ENCODE measurements at regions not wholly inside any gene's neighbourhood (a gene's known extent, or its start where the extent isn't known, plus 50 kb on each side); places are given as distances from the start of the nearest gene placed in this dataset.
"Not testable (repeated sequence)": the region's sequence is repeated elsewhere in the genome, so short reads cannot be mapped to it uniquely, and the experiment has no call there.

DNA sequence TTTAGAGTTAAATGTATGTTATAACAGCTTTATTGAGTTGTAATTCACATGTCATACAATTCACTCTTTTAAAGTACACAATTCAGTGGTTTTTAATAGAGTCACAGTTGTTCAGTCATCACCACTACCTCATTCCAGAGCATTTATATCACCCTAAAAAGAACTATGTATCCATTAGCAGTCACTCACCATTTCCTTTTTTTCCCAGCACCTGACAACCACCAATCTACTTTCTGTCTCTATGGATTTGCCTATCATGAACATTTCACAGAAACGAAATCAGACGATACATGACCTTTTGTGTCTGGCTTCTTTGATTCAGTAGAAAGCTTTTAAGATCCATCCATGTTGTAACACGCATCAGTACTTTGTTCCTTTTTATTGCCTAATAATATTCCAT is 52.9 kb upstream of the FRAS1 start:
- BruUV-seq (replicated peaks): no TSS peak
- Histone ChIP-seq H2AFZ (no peak overlapping the region), H3K4me2 (no peak overlapping the region), H3K4me1 (replicated peaks; ENCODE audit: insufficient read depth) (no peaks in the 10 kb centered on the region), H3K4me3 (no peak overlapping the region), H3K9me3 (ENCODE audit: insufficient read depth, low read depth) (no peaks in the 10 kb centered on the region), H3F3A (ENCODE audit: insufficient read depth, low read depth) (no peaks in the 10 kb centered on the region), H3K9me2 (ENCODE audit: insufficient read depth) (no peaks in the 10 kb centered on the region), H3K27me3 (ENCODE audit: insufficient read depth, low read depth) (no peaks in the 10 kb centered on the region), H3K36me3 (ENCODE audit: low read depth) (no peaks in the 10 kb centered on the region), H4K20me1 (ENCODE audit: insufficient read depth) (no peaks in the 10 kb centered on the region), H3K27ac (no peak overlapping the region), H3K79me2 (ENCODE audit: low read depth) (no peaks in the 10 kb centered on the region)
- ChIA-PET POLR2A (ENCODE audit: unreplicated experiment) (no interaction called here), CTCF (no interaction called here)
- intact Hi-C loops (cut with micrococcal nuclease; ENCODE audit: unreplicated experiment): no loop called here
- DNase-seq: no peak
- TF ChIP-seq, protein P1, sequence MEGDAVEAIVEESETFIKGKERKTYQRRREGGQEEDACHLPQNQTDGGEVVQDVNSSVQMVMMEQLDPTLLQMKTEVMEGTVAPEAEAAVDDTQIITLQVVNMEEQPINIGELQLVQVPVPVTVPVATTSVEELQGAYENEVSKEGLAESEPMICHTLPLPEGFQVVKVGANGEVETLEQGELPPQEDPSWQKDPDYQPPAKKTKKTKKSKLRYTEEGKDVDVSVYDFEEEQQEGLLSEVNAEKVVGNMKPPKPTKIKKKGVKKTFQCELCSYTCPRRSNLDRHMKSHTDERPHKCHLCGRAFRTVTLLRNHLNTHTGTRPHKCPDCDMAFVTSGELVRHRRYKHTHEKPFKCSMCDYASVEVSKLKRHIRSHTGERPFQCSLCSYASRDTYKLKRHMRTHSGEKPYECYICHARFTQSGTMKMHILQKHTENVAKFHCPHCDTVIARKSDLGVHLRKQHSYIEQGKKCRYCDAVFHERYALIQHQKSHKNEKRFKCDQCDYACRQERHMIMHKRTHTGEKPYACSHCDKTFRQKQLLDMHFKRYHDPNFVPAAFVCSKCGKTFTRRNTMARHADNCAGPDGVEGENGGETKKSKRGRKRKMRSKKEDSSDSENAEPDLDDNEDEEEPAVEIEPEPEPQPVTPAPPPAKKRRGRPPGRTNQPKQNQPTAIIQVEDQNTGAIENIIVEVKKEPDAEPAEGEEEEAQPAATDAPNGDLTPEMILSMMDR (conservative IDR thresholded peaks at IDR 0.05): no peak
- no peak for TF ChIP-seq EZH2 (IDR thresholded peaks at IDR 0.05; ENCODE audit: low read depth)

DNA sequence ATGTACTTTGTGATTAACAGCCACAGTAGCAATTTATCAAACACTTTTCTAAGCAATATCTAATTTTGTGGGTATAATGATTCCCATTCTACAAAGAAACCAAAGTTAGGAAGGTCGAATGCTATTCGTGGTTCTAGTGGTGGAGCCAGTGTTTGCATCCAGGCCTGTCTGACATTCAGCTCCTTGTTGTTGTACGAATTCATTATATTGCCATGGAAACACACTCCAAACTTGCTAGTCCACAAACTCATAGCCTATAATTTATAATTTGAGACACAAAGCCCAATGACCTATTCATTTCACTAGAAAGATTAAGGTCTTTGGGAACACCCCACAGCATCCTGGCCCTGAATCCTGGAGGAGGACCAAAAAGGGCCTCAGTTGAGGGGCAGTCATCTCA is 52.0 kb upstream of the FRAS1 start:
- no peak for DNase-seq
- H3K4me2 ChIP-seq: no peak overlapping the region
- H3K79me2 ChIP-seq (ENCODE audit: low read depth): no peaks in the 10 kb centered on the region
- H3F3A ChIP-seq (ENCODE audit: insufficient read depth, low read depth): no peaks in the 10 kb centered on the region
- no peaks in the 10 kb centered on the region for H3K9me2 ChIP-seq (ENCODE audit: insufficient read depth)
- H3K4me3 ChIP-seq: no peak overlapping the region
- H3K27ac ChIP-seq: no peak overlapping the region
- no peaks in the 10 kb centered on the region for H3K9me3 ChIP-seq (ENCODE audit: insufficient read depth, low read depth)
- no peaks in the 10 kb centered on the region for H3K4me1 ChIP-seq (replicated peaks; ENCODE audit: insufficient read depth)
- no peak overlapping the region for H2AFZ ChIP-seq
- ChIA-PET POLR2A (ENCODE audit: unreplicated experiment) (no interaction called here), CTCF (no interaction called here)
- TF ChIP-seq, protein P1 (conservative IDR thresholded peaks at IDR 0.05): no peak
- TF ChIP-seq EZH2 (IDR thresholded peaks at IDR 0.05; ENCODE audit: low read depth): no peak
- intact Hi-C loops (cut with micrococcal nuclease; ENCODE audit: unreplicated experiment): loop anchor here (5.0 kb wide), 1 partner anchor 42 kb away; no protein-coding TSS in a partner anchor
- no peaks in the 10 kb centered on the region for H3K27me3 ChIP-seq (ENCODE audit: insufficient read depth, low read depth)
- no peaks in the 10 kb centered on the region for H3K36me3 ChIP-seq (ENCODE audit: low read depth)
- no TSS peak for BruUV-seq (replicated peaks)
- no peaks in the 10 kb centered on the region for H4K20me1 ChIP-seq (ENCODE audit: insufficient read depth)

DNA sequence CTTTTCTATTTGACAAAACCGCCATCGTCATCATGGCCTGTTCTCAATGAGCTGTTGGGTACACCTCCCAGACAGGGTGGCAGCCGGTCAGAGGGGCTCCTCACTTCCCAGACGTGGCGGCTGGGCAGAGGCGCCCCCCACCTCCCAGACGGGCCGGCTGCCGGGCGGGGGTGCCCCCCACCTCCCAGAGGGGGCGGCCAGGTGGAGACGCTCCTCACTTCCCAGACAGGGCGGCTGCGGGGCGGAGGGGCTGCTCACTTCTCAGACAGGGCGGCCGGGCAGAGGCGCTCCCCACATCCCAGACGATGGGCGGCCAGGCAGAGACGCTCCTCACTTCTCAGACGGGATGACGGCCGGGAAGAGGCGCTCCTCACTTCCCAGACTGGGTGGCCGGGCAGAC is 50.1 kb upstream of the FRAS1 start:
- H3F3A ChIP-seq (ENCODE audit: insufficient read depth, low read depth); BruUV-seq (replicated peaks); H3K4me3 ChIP-seq; H2AFZ ChIP-seq; H3K79me2 ChIP-seq (ENCODE audit: low read depth); H3K4me1 ChIP-seq (replicated peaks; ENCODE audit: insufficient read depth); H3K27me3 ChIP-seq (ENCODE audit: insufficient read depth, low read depth); H3K27ac ChIP-seq; H3K9me3 ChIP-seq (ENCODE audit: insufficient read depth, low read depth); DNase-seq; CTCF ChIA-PET; POLR2A ChIA-PET (ENCODE audit: unreplicated experiment); H3K36me3 ChIP-seq (ENCODE audit: low read depth); H4K20me1 ChIP-seq (ENCODE audit: insufficient read depth); H3K4me2 ChIP-seq; H3K9me2 ChIP-seq (ENCODE audit: insufficient read depth): not testable (repeated sequence)
- intact Hi-C loops (cut with micrococcal nuclease; ENCODE audit: unreplicated experiment): loop anchor here (5.0 kb wide), 1 partner anchor 40 kb away; no protein-coding TSS in a partner anchor
